ENCODE measurements at regions not wholly inside any gene's neighbourhood (a gene's known extent, or its start where the extent isn't known, plus 50 kb on each side); places are given as distances from the start of the nearest gene placed in this dataset.

GRCh38 chr11:92300876-92301275, 76.3 kb downstream of the FAT3 start:
- TF ChIP-seq CTCF (IDR thresholded peaks at IDR 0.05), result no peak
- no peak for TF ChIP-seq POLR2A (IDR thresholded peaks at IDR 0.05)

Measured in body of pancreas (tissue), 4 donors.